Bronchial epithelial cell (primary cell): ENCODE measurements at regions not wholly inside any gene's neighbourhood (a gene's known extent, or its start where the extent isn't known, plus 50 kb on each side); places are given as distances from the start of the nearest gene placed in this dataset.

ENCODE experiments used
- DNase-seq: peaks from one replicate; pipeline ENCODE4 v3.0.0-alpha.2; 2010; ENCODE audit warnings: low read depth
- FAIRE-seq: peaks from 2 replicates; lab custom pipeline; 2011; peaks lifted over from hg19 to GRCh38; lab: Jason Lieb, UNC
- H3K27me3 ChIP-seq: 2 replicates; pipeline ENCODE4 v1.5.1; 2011; ENCODE audit warnings: low read length; ENCODE audit not compliant: control insufficient read depth, insufficient read depth
- H3K36me3 ChIP-seq: 2 replicates; pipeline ENCODE4 v1.5.1; 2011; ENCODE audit warnings: low read length; ENCODE audit not compliant: control insufficient read depth, insufficient read depth
- H3K4me3 ChIP-seq: 2 replicates; pipeline ENCODE4 v1.5.1; 2011; ENCODE audit warnings: mild to moderate bottlenecking, low read depth, low read length, control low read depth
- TF ChIP-seq, protein P1 (sequence below): IDR thresholded peaks from 2 replicates; pipeline ENCODE4 v1.5.1; 2011; ENCODE audit warnings: mild to moderate bottlenecking, moderate library complexity, low read length, control low read depth, inconsistent platforms; ENCODE audit not compliant: insufficient read depth, severe bottlenecking

DNA sequence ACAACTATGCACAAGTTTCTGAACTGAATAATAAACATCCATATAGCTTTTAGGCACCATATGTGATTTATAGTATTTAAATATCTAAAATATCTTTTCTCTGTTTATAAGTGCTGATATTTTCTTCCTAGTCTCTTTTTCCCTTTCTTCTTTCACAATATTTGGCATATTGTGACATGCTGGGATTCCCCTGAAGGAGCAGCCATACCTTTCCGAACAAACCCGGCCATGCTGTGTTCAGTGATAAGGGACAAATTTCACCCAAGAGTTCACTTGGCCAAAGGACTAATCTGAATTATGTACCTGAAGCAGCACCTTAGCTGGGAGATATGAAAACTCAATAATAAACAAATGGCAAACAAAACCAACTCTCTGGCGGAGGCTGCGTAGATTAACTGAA lies 250.8 kb downstream of the RDH14 start:
- H3K27me3 ChIP-seq: no peaks in the 10 kb centered on the region
- no peak for DNase-seq
- H3K36me3 ChIP-seq: no peaks in the 10 kb centered on the region
- TF ChIP-seq, protein P1, sequence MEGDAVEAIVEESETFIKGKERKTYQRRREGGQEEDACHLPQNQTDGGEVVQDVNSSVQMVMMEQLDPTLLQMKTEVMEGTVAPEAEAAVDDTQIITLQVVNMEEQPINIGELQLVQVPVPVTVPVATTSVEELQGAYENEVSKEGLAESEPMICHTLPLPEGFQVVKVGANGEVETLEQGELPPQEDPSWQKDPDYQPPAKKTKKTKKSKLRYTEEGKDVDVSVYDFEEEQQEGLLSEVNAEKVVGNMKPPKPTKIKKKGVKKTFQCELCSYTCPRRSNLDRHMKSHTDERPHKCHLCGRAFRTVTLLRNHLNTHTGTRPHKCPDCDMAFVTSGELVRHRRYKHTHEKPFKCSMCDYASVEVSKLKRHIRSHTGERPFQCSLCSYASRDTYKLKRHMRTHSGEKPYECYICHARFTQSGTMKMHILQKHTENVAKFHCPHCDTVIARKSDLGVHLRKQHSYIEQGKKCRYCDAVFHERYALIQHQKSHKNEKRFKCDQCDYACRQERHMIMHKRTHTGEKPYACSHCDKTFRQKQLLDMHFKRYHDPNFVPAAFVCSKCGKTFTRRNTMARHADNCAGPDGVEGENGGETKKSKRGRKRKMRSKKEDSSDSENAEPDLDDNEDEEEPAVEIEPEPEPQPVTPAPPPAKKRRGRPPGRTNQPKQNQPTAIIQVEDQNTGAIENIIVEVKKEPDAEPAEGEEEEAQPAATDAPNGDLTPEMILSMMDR: no peak
- H3K4me3 ChIP-seq: no peak overlapping the region
- FAIRE-seq: no peak

DNA sequence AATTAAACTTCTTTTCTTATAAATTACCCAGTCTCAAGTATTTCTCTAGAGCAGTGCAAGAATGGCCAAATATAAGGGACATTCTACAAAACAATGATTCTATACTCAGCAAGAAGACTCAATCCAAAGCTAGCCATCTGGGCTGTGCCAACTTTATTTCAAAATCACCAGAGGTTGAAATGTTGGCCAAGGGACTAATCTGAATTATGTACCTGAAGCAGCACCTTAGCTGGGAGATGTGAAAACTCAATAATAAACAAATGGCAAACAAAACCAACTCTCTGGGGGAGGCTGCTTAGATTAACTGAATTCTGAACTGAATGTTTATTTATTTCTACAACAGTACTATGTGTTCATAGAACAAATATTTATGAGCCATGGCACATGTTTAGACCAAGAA lies 251.3 kb downstream of the RDH14 start:
- FAIRE-seq: no peak

DNA sequence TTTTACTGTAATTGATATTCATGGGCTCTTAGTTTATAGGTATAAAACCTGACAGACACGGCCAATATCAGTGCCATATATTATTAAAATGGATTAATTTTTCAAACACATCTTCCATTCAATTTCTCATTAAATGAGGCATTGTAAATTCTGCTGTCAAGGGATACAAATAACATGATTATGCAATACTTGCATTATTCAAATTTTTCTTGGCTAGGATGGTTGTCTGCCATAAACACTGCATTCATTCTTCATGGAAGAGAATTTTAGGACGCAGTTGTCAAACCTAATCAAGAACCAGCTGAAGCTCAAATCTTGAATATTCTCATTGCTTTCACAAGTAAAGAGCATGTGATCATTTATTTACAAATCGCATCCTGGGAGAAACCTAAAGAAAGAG lies 255.6 kb downstream of the RDH14 start:
- DNase-seq: no peak
- TF ChIP-seq, protein P1: no peak
- Histone ChIP-seq H3K27me3 (no peaks in the 10 kb centered on the region), H3K36me3 (no peaks in the 10 kb centered on the region), H3K4me3 (no peak overlapping the region)
- FAIRE-seq: no peak

More for the DNA sequence above, 251.3 kb downstream of the RDH14 start:
- no peaks in the 10 kb centered on the region for H3K27me3 ChIP-seq
- no peak for DNase-seq
- no peaks in the 10 kb centered on the region for H3K36me3 ChIP-seq
- TF ChIP-seq, protein P1: no peak
- no peak overlapping the region for H3K4me3 ChIP-seq

DNA sequence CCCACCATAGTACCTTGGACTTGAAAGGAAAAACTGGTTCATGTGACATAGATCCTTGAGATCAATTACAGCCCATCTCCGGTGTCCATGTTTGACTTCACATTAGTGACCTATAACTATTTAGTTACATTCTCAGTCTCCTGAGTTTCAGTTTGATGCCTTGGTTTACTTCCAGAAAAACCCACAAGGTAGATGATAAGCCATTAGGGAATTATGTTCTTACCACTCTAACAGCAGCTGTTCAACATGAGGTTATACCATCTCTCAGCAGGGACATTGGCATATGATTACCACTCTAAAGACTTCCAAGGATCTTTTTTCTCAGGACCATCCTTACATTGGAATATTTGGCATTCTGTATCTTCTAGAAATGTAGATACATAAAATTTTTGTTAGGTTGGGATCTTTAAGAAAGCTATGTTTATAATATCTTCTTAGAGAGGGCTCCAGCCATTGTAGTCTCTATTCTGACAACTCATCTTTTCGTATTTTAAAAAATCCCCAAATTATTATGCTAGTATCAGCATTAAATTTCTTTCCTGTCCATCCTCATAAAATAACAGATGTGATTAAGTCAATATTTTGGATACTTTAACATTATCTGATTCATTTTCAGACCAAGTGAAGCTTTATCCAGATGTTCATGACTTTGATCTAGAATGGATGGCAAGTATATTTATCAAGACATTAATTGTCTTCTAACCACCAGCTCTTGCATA lies 258.9 kb downstream of the RDH14 start:
- Histone ChIP-seq H3K27me3 (no peaks in the 10 kb centered on the region), H3K36me3 (no peaks in the 10 kb centered on the region), H3K4me3 (no peak overlapping the region)
- DNase-seq (no peak), FAIRE-seq (no peak)
- TF ChIP-seq, protein P1: no peak

DNA sequence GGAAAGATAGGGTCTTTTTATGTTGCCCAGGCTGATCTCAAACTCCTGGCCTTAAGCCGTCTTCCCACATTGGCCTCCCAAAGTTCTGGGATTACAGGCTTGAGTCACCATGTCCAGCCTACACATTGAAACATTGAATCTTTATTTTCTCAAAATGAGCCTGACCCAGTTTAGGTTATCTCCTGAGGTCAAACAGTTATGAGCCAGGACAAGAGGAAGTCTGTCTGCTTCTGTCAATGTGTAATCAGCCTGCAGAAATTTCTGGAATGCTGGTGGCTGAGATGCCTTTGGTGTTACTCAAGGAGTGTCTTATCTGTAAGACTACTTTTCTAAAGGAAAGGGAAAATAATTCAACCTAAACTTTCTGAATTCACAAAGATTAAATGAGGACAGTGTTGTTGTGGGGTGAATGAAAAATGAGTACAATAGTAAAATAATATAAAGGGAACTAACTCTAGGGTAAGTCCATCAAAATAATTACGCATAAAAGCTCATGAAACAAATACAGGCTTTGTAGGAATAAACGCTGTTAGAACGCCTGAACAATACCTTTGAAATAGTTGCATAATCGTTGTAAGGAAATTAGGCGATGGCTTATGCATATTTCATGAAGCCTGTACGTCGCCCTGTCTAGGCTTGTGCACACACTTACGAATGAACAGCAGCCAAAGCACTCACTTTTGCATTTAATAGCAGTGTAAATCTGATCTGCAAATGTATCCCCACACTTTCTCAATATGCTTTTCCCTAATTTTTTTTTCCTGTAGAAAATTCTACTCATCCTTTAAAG lies 260.8 kb downstream of the RDH14 start:
- TF ChIP-seq, protein P1: no peak
- FAIRE-seq (peak; percentile 88), DNase-seq (peak; percentile 98)
- H3K4me3 ChIP-seq: no peak overlapping the region
- no peaks in the 10 kb centered on the region for H3K27me3 ChIP-seq
- no peaks in the 10 kb centered on the region for H3K36me3 ChIP-seq
